T-helper 1 cell (primary cell): ENCODE measurements at regions not wholly inside any gene's neighbourhood (a gene's known extent, or its start where the extent isn't known, plus 50 kb on each side); places are given as distances from the start of the nearest gene placed in this dataset.
"Not testable (repeated sequence)": the region's sequence is repeated elsewhere in the genome, so short reads cannot be mapped to it uniquely, and the experiment has no call there.

Source experiments
- DNase-seq, 5 donors: peaks; one replicate each; pipeline ENCODE4 v3.0.0-alpha.2; 2012 to 2020

DNA sequence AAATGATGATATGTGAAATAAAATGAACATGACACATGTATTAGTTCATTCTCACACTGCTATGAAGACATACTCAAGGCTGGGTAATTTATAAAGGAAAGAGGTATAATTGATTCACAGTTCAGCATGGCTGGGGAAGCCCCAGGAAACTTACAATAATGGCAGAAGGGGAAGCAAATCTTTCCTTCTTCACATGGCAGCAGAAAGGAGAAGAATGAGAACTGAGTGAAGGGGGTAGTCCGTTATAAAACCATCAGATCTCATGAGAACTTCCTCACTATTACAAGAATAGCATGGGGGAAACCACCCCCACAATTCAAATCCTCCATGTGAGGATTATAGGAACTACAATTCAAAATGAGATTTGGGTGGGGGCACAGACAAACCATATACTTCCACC, 243.9 kb upstream of the GYPA start:
- no peak for DNase-seq

DNA sequence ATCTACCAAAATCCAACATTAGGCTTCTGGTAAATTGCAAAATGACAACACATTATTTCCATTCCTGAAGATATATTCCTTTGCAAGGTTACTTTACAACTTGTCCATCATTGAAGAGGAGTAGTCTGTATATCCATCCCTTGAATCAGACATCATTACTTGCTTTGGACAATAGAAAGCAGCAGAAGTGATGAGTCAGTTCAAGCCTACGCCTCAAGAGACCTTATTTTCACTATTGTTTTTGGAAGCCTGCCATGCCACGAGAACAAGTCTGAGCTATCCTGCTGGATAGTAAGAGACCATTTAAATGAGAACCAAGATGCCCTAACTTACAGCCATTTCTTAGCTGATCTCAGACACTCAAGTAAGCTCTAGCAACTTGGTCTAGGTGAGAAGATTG, 246.0 kb upstream of the HHIP start:
- DNase-seq, result no peak

GRCh38 chr4:144402176-144402575, 243.8 kb upstream of the HHIP start:
- DNase-seq, result no peak

DNA sequence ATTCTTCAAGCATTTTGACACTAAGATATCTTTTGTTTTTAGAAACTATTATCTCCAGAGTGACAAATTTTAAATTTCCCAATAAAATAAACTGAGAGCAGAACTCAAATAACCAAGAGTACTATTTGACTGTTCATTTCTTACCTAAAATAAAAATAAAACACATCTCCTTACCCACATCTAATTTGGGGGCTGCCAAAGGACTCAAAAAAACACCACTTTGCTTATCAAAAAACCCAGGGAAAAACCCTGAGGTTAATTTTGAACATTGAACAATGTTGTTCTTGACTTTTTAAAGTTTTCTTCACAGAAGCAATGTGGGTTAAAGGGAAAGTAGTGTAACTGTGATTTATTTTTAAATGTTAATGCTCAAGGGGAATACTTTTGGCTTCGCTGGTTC, 243.0 kb upstream of the HHIP start:
- no peak for DNase-seq

GRCh38 chr4:144403893-144404292, 242.1 kb upstream of the HHIP start:
- no peak for DNase-seq

- no peak for DNase-seq
These were observed 236.4 kb upstream of the HHIP start for GRCh38 chr4:144409525-144409924.

DNA sequence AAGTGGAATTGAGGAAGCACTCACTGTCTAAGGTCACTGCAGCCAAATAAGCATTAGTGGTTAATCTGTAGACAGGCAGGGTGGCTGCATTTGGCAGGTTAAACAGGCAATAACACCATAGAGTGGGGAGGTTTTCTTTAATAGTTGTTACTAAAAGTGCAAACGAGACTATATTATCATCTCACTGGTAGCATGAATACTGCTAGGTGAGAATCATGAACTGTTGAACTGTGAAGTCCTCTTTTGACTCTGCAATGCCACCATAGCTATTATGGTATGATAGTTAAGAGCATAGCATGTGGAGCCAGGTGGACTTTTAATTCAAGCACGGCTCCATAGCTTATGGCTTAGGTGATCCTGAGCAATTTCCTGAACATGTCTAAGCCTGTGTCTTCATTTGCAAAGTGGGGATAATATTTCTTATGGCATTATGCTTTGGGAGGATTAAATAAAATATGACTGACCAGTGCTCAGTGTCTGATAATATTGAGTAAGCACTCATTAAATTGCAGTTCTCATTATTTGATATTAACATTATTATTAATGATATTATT, 235.6 kb upstream of the HHIP start:
- DNase-seq, result no peak

DNA sequence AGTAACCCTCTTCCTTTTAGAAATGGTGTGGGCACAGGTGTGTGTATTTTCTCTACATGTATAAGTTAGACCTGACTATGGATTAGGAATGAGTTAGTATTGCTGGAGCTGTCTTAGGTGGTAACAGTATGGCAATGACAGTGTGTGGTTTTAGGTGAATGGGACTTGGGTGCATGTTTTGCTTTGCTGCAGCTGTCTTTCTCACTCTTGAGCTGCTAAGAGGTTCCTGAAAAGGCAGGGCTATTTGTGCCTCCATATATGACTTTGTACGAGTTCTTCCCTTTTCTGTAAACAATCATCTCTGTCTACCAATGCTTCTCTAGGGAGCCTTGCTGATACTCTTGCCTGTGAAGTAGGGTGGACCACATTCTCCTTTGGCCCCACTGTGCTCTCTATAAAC, 234.8 kb upstream of the HHIP start:
- DNase-seq, result no peak

- no peak for DNase-seq
These were observed 234.3 kb upstream of the HHIP start for GRCh38 chr4:144411700-144412099.

DNA sequence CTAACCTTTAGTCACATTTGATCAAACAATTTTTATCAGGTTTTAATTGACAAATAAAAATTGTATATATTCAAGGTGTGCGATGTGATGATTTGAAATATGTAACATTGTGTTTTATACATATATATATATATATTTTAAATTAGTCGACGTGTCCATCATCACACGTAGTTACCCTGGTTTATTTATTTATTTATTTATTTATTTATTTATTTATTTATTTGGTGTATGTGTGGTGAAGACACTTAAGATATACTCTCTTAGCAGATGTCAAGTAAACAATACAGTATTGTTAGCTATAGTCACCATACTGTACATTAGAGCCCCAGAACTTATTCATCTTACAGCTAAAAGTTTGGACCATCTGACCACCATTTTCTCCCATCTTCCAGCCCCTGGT, 224.9 kb upstream of the HHIP start:
- DNase-seq, result no peak

GRCh38 chr4:144421839-144422565, 224.0 kb upstream of the HHIP start:
- no peak for DNase-seq

- DNase-seq, result no peak
These were observed 222.0 kb upstream of the HHIP start for GRCh38 chr4:144423930-144424329.

DNA sequence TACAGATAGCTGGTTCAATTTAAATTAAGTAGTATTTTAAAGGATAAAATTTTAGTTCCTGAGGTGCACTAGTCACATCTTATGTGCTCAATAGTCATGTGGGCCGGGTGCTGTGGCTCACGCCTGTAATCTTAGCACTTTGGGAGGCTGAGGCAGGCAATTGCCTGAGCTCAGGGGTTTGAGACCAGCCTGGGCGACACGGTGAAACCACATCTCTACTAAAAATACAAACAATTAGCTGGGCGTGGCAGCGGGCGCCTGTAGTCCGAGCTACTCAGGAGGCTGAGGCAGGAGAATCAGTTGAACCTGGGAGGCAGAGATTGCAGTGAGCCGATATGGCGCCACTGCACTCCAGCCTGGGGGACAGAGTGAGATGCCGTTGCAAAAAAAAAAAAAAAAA, 219.9 kb upstream of the HHIP start:
- not testable (repeated sequence) for DNase-seq

DNA sequence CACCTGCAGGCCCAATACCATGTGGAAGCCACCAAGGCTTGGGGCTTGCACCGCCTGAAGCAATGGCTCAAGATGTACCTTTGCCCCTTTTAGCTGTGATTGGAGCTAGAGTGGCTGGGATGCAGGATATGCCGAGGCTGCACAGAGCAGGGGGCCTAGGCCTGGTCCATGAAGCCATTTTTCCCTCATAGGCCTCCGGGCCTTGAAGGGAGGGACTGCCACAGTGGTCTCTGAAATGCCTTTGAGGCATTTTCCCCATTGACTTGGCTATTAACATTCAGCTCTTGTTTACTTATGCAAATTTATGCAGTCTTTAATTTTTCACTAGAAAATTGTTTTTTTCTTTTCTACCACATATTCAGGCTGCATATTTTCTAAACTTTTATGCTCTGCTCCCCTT, 203.2 kb upstream of the HHIP start:
- no peak for DNase-seq

- DNase-seq, result no peak
These were observed 196.3 kb upstream of the HHIP start for GRCh38 chr4:144449611-144450010.

- DNase-seq, result no peak
These were observed 195.4 kb upstream of the HHIP start for GRCh38 chr4:144450526-144450925.

GRCh38 chr4:144451766-144452450, 194.0 kb upstream of the HHIP start:
- DNase-seq, result no peak

- no peak for DNase-seq
These were observed 189.8 kb upstream of the HHIP start for GRCh38 chr4:144456196-144456595.

DNA sequence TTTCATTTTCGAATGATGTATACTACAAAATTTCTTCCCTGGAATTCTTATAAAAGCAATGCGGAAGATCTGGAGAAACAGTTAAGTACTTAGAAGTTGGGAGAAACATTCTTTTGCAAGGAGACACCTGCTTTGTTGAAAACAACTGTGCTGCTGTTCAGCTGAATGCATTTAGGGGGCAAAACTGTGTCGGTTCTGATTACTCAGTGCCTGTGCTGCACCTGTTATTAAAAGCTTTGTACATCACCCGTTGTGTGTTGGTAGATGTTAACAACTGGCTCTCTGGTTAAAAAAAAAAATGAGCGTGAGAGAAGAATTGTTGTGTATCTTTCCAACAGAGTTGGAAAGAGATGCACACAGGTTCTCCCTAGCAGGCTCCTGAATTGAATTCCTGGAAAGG, 184.1 kb upstream of the HHIP start:
- DNase-seq, result no peak

DNA sequence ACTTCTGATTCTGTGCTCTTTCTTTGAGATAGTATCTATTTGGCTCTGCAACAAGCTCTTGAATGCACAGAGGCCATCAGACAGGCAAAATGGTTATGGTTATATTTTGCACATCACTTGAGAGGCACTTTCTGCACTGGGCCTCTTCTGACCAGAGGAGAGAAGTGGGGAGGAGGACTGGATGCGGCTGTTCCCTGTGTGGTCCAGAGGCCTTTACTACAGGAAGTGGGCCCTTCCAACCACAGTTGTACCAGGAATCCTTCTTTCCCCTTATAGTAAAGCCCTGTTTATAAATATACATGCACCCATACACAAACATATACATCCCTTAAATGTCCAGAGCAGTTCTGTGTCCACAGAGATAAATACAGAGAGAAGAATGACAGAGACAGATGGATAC, 182.7 kb upstream of the HHIP start:
- no peak for DNase-seq

- no peak for DNase-seq
These were observed 182.1 kb upstream of the HHIP start for GRCh38 chr4:144463896-144464295.

DNA sequence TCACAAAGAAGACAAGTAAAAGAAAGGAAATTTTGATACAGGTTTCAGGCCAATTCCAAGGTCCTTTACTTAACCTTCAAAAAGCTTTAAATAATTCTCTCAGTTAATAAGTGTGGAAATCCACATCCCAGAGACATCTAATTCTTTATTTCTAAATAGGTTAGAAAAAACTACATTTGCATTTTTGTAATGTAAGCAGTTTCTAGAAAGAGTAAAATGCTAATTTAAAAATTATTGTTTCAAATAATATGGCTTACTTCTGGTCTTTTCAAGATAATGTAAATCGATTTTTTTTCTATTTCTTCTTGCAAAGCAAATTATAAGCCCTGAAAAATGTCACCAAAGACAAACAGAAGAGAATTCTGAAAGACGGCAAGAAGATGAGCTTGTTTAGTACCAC, 180.4 kb upstream of the HHIP start:
- DNase-seq, result no peak

DNA sequence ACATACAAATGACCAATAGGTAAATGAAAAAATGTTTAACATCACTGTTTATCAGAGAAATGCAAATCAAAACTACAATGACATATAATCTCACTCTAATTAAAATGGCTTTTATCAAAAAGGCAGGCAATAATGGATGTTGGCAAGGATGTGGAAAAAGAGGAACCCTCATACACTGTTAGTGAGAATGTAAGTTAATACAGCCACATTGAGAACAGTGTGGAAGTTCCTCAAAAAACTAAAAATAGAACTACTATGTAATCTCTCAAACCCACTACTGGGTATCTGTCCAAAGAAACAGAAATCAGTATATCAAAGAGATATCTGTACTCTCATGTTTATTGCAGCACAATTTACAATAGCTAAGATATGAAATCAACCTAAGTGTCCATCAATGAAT, 165.9 kb upstream of the HHIP start:
- DNase-seq, result no peak

DNA sequence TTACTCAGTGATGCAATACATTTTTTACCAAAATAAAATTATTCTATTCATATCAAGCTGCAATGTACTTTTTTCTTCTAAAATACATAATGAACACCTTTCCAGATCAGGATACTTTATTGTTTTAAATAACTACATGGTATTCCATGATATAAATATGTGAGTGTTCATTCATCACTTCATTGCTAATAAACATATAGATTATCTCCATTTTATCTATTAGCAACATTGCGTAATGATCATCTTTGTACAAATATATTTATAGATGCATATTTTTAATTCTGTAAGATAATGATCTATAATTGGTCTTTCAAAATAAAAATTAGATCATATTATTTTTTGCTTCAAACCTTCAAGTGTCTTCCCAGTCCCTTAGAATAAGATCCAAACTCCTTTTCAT, 156.1 kb upstream of the HHIP start:
- no peak for DNase-seq

DNA sequence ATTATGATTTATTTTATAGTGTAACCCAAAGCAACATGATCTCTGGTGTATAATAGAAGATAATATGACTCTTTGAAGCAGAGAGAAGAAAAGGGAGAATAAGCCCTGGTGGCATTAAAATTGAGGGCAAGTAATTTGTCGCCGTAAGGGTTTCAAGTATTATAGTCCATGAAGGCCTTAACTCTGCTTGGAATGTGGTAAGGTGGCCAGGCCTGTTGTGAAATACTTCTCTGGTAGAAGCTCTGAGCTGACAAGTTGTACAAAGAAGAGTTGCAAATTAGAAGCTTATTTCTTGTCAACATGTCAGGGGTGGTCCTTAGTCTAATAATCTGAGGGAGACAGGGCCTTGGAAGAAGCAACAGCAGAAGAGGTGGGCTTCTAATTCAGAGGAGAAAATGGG, 151.7 kb upstream of the HHIP start:
- DNase-seq, result no peak
